ENCODE measurements at regions not wholly inside any gene's neighbourhood (a gene's known extent, or its start where the extent isn't known, plus 50 kb on each side); places are given as distances from the start of the nearest gene placed in this dataset.
"Not testable (repeated sequence)": the region's sequence is repeated elsewhere in the genome, so short reads cannot be mapped to it uniquely, and the experiment has no call there.

DNA sequence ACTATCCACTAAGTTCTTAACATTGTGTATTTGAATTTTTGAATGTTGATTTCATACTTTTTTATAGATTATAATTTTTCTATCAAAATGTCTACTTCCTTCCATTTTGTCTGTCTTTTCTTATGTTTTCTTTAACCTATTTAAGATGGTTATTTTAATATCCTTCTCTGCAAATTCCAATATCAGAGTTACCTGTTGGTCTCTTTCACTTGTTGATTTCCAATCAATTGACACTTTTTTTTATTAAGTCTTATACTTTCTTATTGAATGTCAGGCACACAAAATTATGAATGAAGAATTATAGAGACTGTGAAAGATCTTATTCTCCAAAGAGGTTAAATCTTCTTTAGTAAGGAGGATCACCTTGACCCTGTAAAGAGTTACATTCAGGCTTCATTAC lies 448.3 kb upstream of the NRG3 start:
- no peak overlapping the region for H3K4me2 ChIP-seq (ENCODE audit: low read length)
- no peak overlapping the region for H3K4me3 ChIP-seq (ENCODE audit: low read length)
- H3K4me1 ChIP-seq (ENCODE audit: control insufficient read depth, low read length) = no peaks in the 10 kb centered on the region
- no peak overlapping the region for H3K27ac ChIP-seq (ENCODE audit: low read depth, low read length)
- H3K36me3 ChIP-seq (ENCODE audit: control insufficient read depth, low read length) = no peaks in the 10 kb centered on the region
- H4K20me1 ChIP-seq (ENCODE audit: control insufficient read depth, insufficient read depth, low read depth, low read length) = no peaks in the 10 kb centered on the region
- H3K79me2 ChIP-seq (ENCODE audit: control insufficient read depth, low read length) = no peaks in the 10 kb centered on the region
- H3F3A ChIP-seq (ENCODE audit: control insufficient read depth, insufficient read depth) = no peaks in the 10 kb centered on the region
- no peaks in the 10 kb centered on the region for H3K9me2 ChIP-seq (replicated peaks; ENCODE audit: control insufficient read depth, low read length)
- H3K27me3 ChIP-seq (ENCODE audit: control insufficient read depth, low read length) = no peaks in the 10 kb centered on the region
- no peak for TF ChIP-seq EZH2phosphoT487 (IDR thresholded peaks at IDR 0.05; ENCODE audit: borderline replicate concordance, low read length)
- TF ChIP-seq, protein P1, sequence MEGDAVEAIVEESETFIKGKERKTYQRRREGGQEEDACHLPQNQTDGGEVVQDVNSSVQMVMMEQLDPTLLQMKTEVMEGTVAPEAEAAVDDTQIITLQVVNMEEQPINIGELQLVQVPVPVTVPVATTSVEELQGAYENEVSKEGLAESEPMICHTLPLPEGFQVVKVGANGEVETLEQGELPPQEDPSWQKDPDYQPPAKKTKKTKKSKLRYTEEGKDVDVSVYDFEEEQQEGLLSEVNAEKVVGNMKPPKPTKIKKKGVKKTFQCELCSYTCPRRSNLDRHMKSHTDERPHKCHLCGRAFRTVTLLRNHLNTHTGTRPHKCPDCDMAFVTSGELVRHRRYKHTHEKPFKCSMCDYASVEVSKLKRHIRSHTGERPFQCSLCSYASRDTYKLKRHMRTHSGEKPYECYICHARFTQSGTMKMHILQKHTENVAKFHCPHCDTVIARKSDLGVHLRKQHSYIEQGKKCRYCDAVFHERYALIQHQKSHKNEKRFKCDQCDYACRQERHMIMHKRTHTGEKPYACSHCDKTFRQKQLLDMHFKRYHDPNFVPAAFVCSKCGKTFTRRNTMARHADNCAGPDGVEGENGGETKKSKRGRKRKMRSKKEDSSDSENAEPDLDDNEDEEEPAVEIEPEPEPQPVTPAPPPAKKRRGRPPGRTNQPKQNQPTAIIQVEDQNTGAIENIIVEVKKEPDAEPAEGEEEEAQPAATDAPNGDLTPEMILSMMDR (IDR thresholded peaks at IDR 0.05; ENCODE audit: low read depth, low read length, poor library complexity, severe bottlenecking) = no peak
- H3K9me3 ChIP-seq (ENCODE audit: control insufficient read depth, insufficient read depth, low read length) = no peaks in the 10 kb centered on the region

DNA sequence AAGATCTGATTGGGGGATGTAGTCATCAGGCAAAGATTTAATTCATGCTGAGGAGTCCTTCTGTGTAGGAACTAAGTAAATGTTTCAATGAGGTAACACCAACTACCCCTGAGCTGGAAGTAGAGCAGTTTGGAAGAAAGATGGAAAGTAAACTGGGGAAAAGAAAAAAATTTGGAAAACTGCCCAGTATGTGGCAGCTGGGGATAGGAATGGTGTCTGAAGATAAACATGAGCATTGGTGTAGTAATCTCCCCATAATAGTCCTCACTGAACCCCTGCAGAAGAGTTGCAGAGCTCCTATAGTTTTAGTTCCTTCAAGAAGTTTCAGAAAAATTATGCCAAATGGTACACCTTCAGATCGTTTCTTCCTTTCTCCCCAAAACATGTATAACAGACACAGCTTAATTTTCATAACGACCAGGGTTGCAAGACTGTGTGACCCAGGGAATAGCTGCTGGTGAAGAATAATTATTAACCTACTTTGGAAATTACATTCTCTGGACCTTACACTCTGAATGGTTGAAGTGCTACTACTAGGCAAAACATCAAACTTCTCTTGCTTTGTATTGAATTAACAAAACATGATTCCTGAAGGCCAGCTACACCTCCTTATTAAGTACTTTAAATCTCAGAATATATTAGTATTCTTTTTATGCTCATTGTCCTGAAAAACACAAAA lies 446.4 kb upstream of the NRG3 start:
- Histone ChIP-seq H3K4me3 (ENCODE audit: low read length) (no peak overlapping the region), H3F3A (ENCODE audit: control insufficient read depth, insufficient read depth) (no peaks in the 10 kb centered on the region), H3K9me3 (ENCODE audit: control insufficient read depth, insufficient read depth, low read length) (no peaks in the 10 kb centered on the region), H3K9me2 (replicated peaks; ENCODE audit: control insufficient read depth, low read length) (no peaks in the 10 kb centered on the region), H3K4me1 (ENCODE audit: control insufficient read depth, low read length) (no peaks in the 10 kb centered on the region), H3K4me2 (ENCODE audit: low read length) (no peak overlapping the region), H4K20me1 (ENCODE audit: control insufficient read depth, insufficient read depth, low read depth, low read length) (no peaks in the 10 kb centered on the region), H3K36me3 (ENCODE audit: control insufficient read depth, low read length) (no peaks in the 10 kb centered on the region), H3K27me3 (ENCODE audit: control insufficient read depth, low read length) (no peaks in the 10 kb centered on the region), H3K79me2 (ENCODE audit: control insufficient read depth, low read length) (no peaks in the 10 kb centered on the region), H3K27ac (ENCODE audit: low read depth, low read length) (no peak overlapping the region)
- TF ChIP-seq, protein P1 (IDR thresholded peaks at IDR 0.05; ENCODE audit: low read depth, low read length, poor library complexity, severe bottlenecking) = no peak
- TF ChIP-seq EZH2phosphoT487 (IDR thresholded peaks at IDR 0.05; ENCODE audit: borderline replicate concordance, low read length) = no peak

DNA sequence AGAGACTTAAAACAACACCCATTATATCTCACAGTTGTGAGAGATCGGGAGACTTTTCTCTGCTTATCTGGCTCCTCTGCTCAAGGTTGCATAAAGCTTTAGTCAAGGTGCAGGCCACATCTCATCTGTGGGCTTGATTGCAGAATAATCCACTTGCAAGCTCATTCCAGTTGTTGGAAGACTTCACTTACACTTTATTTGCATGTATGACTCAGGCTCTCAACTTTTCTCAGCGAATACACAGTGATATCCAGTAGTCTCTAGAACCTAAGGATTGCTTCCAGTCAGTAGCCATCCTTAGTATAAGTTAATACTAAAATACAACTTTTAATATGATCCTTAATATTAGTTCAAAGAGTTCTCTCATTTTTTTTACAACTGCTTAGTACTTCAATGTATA lies 435.5 kb upstream of the NRG3 start:
- H4K20me1 ChIP-seq (ENCODE audit: control insufficient read depth, insufficient read depth, low read depth, low read length) = no peaks in the 10 kb centered on the region
- H3K9me3 ChIP-seq (ENCODE audit: control insufficient read depth, insufficient read depth, low read length) = no peaks in the 10 kb centered on the region; the same call in 1 of the 2 replicates
- no peaks in the 10 kb centered on the region for H3F3A ChIP-seq (ENCODE audit: control insufficient read depth, insufficient read depth)

DNA sequence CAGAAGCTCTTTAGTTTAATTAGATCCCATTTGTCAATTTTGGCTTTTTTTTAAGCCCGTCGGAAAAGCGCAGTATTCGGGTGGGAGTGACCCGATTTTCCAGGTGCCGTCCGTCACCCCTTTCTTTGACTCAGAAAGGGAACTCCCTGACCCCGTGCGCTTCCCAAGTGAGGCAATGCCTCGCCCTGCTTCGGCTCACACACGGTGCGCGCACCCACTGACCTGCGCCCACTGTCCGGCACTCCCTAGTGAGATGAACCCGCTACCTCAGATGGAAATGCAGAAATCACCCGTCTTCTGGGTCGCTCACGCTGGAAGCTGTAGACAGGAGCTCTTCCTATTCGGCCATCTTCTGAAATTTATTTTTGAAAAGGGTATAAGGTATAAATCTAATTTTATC lies 433.4 kb upstream of the NRG3 start:
- H3K4me1 ChIP-seq (ENCODE audit: control insufficient read depth, low read length); H3K9me3 ChIP-seq (ENCODE audit: control insufficient read depth, insufficient read depth, low read length); H3K27me3 ChIP-seq (ENCODE audit: control insufficient read depth, low read length); H3K4me3 ChIP-seq (ENCODE audit: low read length); H3K79me2 ChIP-seq (ENCODE audit: control insufficient read depth, low read length); H3F3A ChIP-seq (ENCODE audit: control insufficient read depth, insufficient read depth); H3K9me2 ChIP-seq (replicated peaks; ENCODE audit: control insufficient read depth, low read length); H4K20me1 ChIP-seq (ENCODE audit: control insufficient read depth, insufficient read depth, low read depth, low read length); H3K27ac ChIP-seq (ENCODE audit: low read depth, low read length); H3K36me3 ChIP-seq (ENCODE audit: control insufficient read depth, low read length); H3K4me2 ChIP-seq (ENCODE audit: low read length): not testable (repeated sequence)

More for the DNA sequence above, 435.5 kb upstream of the NRG3 start:
- H3K36me3 ChIP-seq (ENCODE audit: control insufficient read depth, low read length) = no peaks in the 10 kb centered on the region
- no peak overlapping the region for H3K4me3 ChIP-seq (ENCODE audit: low read length)
- H3K4me2 ChIP-seq (ENCODE audit: low read length) = no peak overlapping the region
- no peak overlapping the region for H3K27ac ChIP-seq (ENCODE audit: low read depth, low read length)
- no peak for TF ChIP-seq EZH2phosphoT487 (IDR thresholded peaks at IDR 0.05; ENCODE audit: borderline replicate concordance, low read length)
- TF ChIP-seq, protein P1 (IDR thresholded peaks at IDR 0.05; ENCODE audit: low read depth, low read length, poor library complexity, severe bottlenecking) = no peak
- no peaks in the 10 kb centered on the region for H3K9me2 ChIP-seq (replicated peaks; ENCODE audit: control insufficient read depth, low read length)
- no peaks in the 10 kb centered on the region for H3K4me1 ChIP-seq (ENCODE audit: control insufficient read depth, low read length)
- no peaks in the 10 kb centered on the region for H3K79me2 ChIP-seq (ENCODE audit: control insufficient read depth, low read length)
- no peaks in the 10 kb centered on the region for H3K27me3 ChIP-seq (ENCODE audit: control insufficient read depth, low read length)

All from DOHH2 (cell line).